ENCODE measurements at regions not wholly inside any gene's neighbourhood (a gene's known extent, or its start where the extent isn't known, plus 50 kb on each side); places are given as distances from the start of the nearest gene placed in this dataset.

GRCh38 chr13:69040898-69041297, 1066.7 kb upstream of the ATXN8OS start:
- H3K9me2 ChIP-seq (replicated peaks; ENCODE audit: insufficient read depth, low read length), result no peaks in the 10 kb centered on the region
- no peak for TF ChIP-seq EZH2phosphoT487 (IDR thresholded peaks at IDR 0.05; ENCODE audit: low read length)
- no peak for TF ChIP-seq EZH2 (optimal IDR thresholded peaks at IDR 0.05; ENCODE audit: low read depth, low read length)
- TF ChIP-seq, protein P1, sequence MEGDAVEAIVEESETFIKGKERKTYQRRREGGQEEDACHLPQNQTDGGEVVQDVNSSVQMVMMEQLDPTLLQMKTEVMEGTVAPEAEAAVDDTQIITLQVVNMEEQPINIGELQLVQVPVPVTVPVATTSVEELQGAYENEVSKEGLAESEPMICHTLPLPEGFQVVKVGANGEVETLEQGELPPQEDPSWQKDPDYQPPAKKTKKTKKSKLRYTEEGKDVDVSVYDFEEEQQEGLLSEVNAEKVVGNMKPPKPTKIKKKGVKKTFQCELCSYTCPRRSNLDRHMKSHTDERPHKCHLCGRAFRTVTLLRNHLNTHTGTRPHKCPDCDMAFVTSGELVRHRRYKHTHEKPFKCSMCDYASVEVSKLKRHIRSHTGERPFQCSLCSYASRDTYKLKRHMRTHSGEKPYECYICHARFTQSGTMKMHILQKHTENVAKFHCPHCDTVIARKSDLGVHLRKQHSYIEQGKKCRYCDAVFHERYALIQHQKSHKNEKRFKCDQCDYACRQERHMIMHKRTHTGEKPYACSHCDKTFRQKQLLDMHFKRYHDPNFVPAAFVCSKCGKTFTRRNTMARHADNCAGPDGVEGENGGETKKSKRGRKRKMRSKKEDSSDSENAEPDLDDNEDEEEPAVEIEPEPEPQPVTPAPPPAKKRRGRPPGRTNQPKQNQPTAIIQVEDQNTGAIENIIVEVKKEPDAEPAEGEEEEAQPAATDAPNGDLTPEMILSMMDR (IDR thresholded peaks at IDR 0.05; ENCODE audit: low read length), result no peak
- H3F3A ChIP-seq (ENCODE audit: insufficient read depth, low read length), result no peaks in the 10 kb centered on the region
- no peak overlapping the region for H3K9ac ChIP-seq (ENCODE audit: low read length)
- H2AFZ ChIP-seq (ENCODE audit: low read length), result no peak overlapping the region
- no peak for DNase-seq
- no peaks in the 10 kb centered on the region for H4K20me1 ChIP-seq (ENCODE audit: insufficient read depth, low read length)
- H3K9me3 ChIP-seq (replicated peaks; ENCODE audit: insufficient read depth, low read length), result no peaks in the 10 kb centered on the region
- no peak overlapping the region for H3K4me3 ChIP-seq (ENCODE audit: low read length)
- no peaks in the 10 kb centered on the region for H3K36me3 ChIP-seq (replicated peaks; ENCODE audit: insufficient read depth, low read length)
- H3K4me1 ChIP-seq (ENCODE audit: low read length), result no peaks in the 10 kb centered on the region
- H3K79me2 ChIP-seq (ENCODE audit: low read length), result no peaks in the 10 kb centered on the region
- no peaks in the 10 kb centered on the region for H3K27me3 ChIP-seq (replicated peaks; ENCODE audit: insufficient read depth, low read length)
- H3K27ac ChIP-seq (ENCODE audit: low read length), result no peak overlapping the region
- H3K4me2 ChIP-seq (ENCODE audit: low read depth, low read length), result no peak overlapping the region

DNA sequence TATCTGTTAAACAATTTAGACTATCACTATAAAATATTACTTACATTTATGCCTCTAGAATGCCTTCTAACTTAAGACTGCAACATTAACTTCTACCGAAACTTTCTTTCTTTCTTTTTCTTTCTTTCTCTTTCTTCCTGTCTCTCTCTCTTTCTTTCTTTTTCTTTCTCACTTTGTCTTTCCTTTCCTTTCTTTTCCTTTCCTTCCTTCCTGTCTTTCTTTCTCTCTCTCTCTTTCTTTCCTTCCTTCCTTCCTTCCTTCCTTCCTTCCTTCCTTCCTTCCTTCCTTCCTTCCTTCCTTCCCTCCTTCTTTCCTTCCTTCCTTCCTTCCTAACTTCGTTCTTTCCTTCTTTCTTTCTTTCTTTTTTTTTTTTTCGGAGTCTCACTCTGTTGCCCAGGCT, 1071.9 kb upstream of the ATXN8OS start:
- Histone ChIP-seq H3K4me2 (ENCODE audit: low read depth, low read length) (no peak overlapping the region), H4K20me1 (ENCODE audit: insufficient read depth, low read length) (no peaks in the 10 kb centered on the region)

DNA sequence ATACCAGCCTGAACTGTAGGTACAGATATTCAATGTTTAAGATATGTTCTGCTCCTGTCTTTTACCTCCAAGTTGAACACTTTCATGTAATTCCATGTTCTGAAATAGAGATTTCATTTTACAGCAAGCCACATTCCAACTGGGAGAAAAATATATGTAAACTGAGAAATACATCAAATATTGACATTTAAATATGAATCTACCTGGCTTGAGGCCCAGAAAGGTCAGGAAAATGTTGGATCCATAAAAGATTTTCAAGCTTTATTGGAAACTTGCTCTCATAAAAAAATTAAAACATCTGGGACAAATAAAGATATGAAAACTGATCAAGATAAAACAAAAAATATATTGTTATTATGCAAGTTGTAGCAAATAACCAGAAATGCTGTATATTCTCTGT, 1078.7 kb upstream of the ATXN8OS start:
- Histone ChIP-seq H4K20me1 (ENCODE audit: insufficient read depth, low read length) (no peaks in the 10 kb centered on the region), H3K27ac (ENCODE audit: low read length) (no peak overlapping the region), H3K4me2 (ENCODE audit: low read depth, low read length) (no peak overlapping the region), H3K4me1 (ENCODE audit: low read length) (no peaks in the 10 kb centered on the region), H3K4me3 (ENCODE audit: low read length) (no peak overlapping the region), H2AFZ (ENCODE audit: low read length) (no peak overlapping the region), H3K9ac (ENCODE audit: low read length) (no peak overlapping the region), H3K9me2 (replicated peaks; ENCODE audit: insufficient read depth, low read length) (no peaks in the 10 kb centered on the region), H3K27me3 (replicated peaks; ENCODE audit: insufficient read depth, low read length) (no peaks in the 10 kb centered on the region), H3F3A (ENCODE audit: insufficient read depth, low read length) (no peaks in the 10 kb centered on the region), H3K36me3 (replicated peaks; ENCODE audit: insufficient read depth, low read length) (no peaks in the 10 kb centered on the region), H3K79me2 (ENCODE audit: low read length) (no peaks in the 10 kb centered on the region), H3K9me3 (replicated peaks; ENCODE audit: insufficient read depth, low read length) (no peaks in the 10 kb centered on the region)
- no peak for DNase-seq
- TF ChIP-seq EZH2 (optimal IDR thresholded peaks at IDR 0.05; ENCODE audit: low read depth, low read length) (no peak), EZH2phosphoT487 (IDR thresholded peaks at IDR 0.05; ENCODE audit: low read length) (no peak)
- TF ChIP-seq, protein P1 (IDR thresholded peaks at IDR 0.05; ENCODE audit: low read length), result no peak

More for the DNA sequence above, 1071.9 kb upstream of the ATXN8OS start:
- Histone ChIP-seq H3K4me1 (ENCODE audit: low read length) (no peaks in the 10 kb centered on the region), H3K9me3 (replicated peaks; ENCODE audit: insufficient read depth, low read length) (no peaks in the 10 kb centered on the region), H3K27ac (ENCODE audit: low read length) (no peak overlapping the region), H3K27me3 (replicated peaks; ENCODE audit: insufficient read depth, low read length) (no peaks in the 10 kb centered on the region), H3K9me2 (replicated peaks; ENCODE audit: insufficient read depth, low read length) (no peaks in the 10 kb centered on the region), H3K9ac (ENCODE audit: low read length) (no peak overlapping the region), H3K79me2 (ENCODE audit: low read length) (no peaks in the 10 kb centered on the region), H3F3A (ENCODE audit: insufficient read depth, low read length) (no peaks in the 10 kb centered on the region), H3K36me3 (replicated peaks; ENCODE audit: insufficient read depth, low read length) (no peaks in the 10 kb centered on the region), H2AFZ (ENCODE audit: low read length) (no peak overlapping the region), H3K4me3 (ENCODE audit: low read length) (no peak overlapping the region)
- TF ChIP-seq, protein P1 (IDR thresholded peaks at IDR 0.05; ENCODE audit: low read length), result no peak
- no peak for TF ChIP-seq EZH2phosphoT487 (IDR thresholded peaks at IDR 0.05; ENCODE audit: low read length)
- no peak for TF ChIP-seq EZH2 (optimal IDR thresholded peaks at IDR 0.05; ENCODE audit: low read depth, low read length)
- DNase-seq, result no peak
